ENCODE measurements at regions not wholly inside any gene's neighbourhood (a gene's known extent, or its start where the extent isn't known, plus 50 kb on each side); places are given as distances from the start of the nearest gene placed in this dataset.
"Not testable (repeated sequence)": the region's sequence is repeated elsewhere in the genome, so short reads cannot be mapped to it uniquely, and the experiment has no call there.

- H3K27ac ChIP-seq (ENCODE audit: low read depth, low read length), result no peak overlapping the region
- peaks cover 4 to 6% of the 10 kb centered on the region in 2 donors for H3K9me3 ChIP-seq (ENCODE audit: control insufficient read depth in 1 of 2, low read length in 2 of 2)
- no peaks in the 10 kb centered on the region for H3K36me3 ChIP-seq (ENCODE audit: control insufficient read depth in 1 of 2, insufficient read depth in 2 of 2, low read length in 2 of 2)
- no peaks in the 10 kb centered on the region for H3K27me3 ChIP-seq (ENCODE audit: control insufficient read depth in 1 of 2, insufficient read depth in 2 of 2, low read length in 2 of 2)
- H3K4me1 ChIP-seq (ENCODE audit: control insufficient read depth in 1 of 2, insufficient read depth in 2 of 2, low read length in 2 of 2), result peaks cover 0 to 3% of the 10 kb centered on the region in 2 donors
- no peak overlapping the region for H3K4me3 ChIP-seq (ENCODE audit: low read depth in 1 of 2, low read length in 2 of 2)
- H3K9ac ChIP-seq (ENCODE audit: low read depth in 1 of 2, low read length in 2 of 2), result no peak overlapping the region
These were observed 894.5 kb upstream of the MBL2 start for GRCh38 chr10:53667063-53667462.

- Histone ChIP-seq H3K9ac (ENCODE audit: low read depth in 1 of 2, low read length in 2 of 2) (no peak overlapping the region), H3K36me3 (ENCODE audit: control insufficient read depth in 1 of 2, insufficient read depth in 2 of 2, low read length in 2 of 2) (no peaks in the 10 kb centered on the region), H3K9me3 (ENCODE audit: control insufficient read depth in 1 of 2, low read length in 2 of 2) (peaks cover 4% of the 10 kb centered on the region in 2 donors), H3K27ac (ENCODE audit: low read depth, low read length) (no peak overlapping the region), H3K4me1 (ENCODE audit: control insufficient read depth in 1 of 2, insufficient read depth in 2 of 2, low read length in 2 of 2) (peaks cover 0 to 3% of the 10 kb centered on the region in 2 donors), H3K27me3 (ENCODE audit: control insufficient read depth in 1 of 2, insufficient read depth in 2 of 2, low read length in 2 of 2) (no peaks in the 10 kb centered on the region), H3K4me3 (ENCODE audit: low read depth in 1 of 2, low read length in 2 of 2) (no peak overlapping the region)
These were observed 891.9 kb upstream of the MBL2 start for GRCh38 chr10:53664282-53665019.

GRCh38 chr10:53650794-53651193 is 878.2 kb upstream of the MBL2 start:
- H3K9me3 ChIP-seq (ENCODE audit: control insufficient read depth in 1 of 2, low read length in 2 of 2), result no peaks in the 10 kb centered on the region
- no peaks in the 10 kb centered on the region for H3K4me1 ChIP-seq (ENCODE audit: control insufficient read depth in 1 of 2, insufficient read depth in 2 of 2, low read length in 2 of 2)
- H3K4me3 ChIP-seq (ENCODE audit: low read depth in 1 of 2, low read length in 2 of 2), result no peak overlapping the region
- H3K36me3 ChIP-seq (ENCODE audit: control insufficient read depth in 1 of 2, insufficient read depth in 2 of 2, low read length in 2 of 2), result no peaks in the 10 kb centered on the region
- H3K9ac ChIP-seq (ENCODE audit: low read depth in 1 of 2, low read length in 2 of 2), result no peak overlapping the region
- H3K27ac ChIP-seq (ENCODE audit: low read depth, low read length), result no peak overlapping the region
- H3K27me3 ChIP-seq (ENCODE audit: control insufficient read depth in 1 of 2, insufficient read depth in 2 of 2, low read length in 2 of 2), result no peaks in the 10 kb centered on the region

- H3K9ac ChIP-seq (ENCODE audit: low read depth in 1 of 2, low read length in 2 of 2); H3K27ac ChIP-seq (ENCODE audit: low read depth, low read length); H3K27me3 ChIP-seq (ENCODE audit: control insufficient read depth in 1 of 2, insufficient read depth in 2 of 2, low read length in 2 of 2); H3K4me1 ChIP-seq (ENCODE audit: control insufficient read depth in 1 of 2, insufficient read depth in 2 of 2, low read length in 2 of 2); H3K4me3 ChIP-seq (ENCODE audit: low read depth in 1 of 2, low read length in 2 of 2); H3K36me3 ChIP-seq (ENCODE audit: control insufficient read depth in 1 of 2, insufficient read depth in 2 of 2, low read length in 2 of 2); H3K9me3 ChIP-seq (ENCODE audit: control insufficient read depth in 1 of 2, low read length in 2 of 2): not testable (repeated sequence)
These were observed 874.6 kb upstream of the MBL2 start for GRCh38 chr10:53647221-53647620.

GRCh38 chr10:53646525-53646924 is 873.9 kb upstream of the MBL2 start:
- H3K9me3 ChIP-seq (ENCODE audit: control insufficient read depth in 1 of 2, low read length in 2 of 2), result no peaks in the 10 kb centered on the region
- H3K36me3 ChIP-seq (ENCODE audit: control insufficient read depth in 1 of 2, insufficient read depth in 2 of 2, low read length in 2 of 2), result no peaks in the 10 kb centered on the region
- H3K4me1 ChIP-seq (ENCODE audit: control insufficient read depth in 1 of 2, insufficient read depth in 2 of 2, low read length in 2 of 2), result no peaks in the 10 kb centered on the region
- H3K9ac ChIP-seq (ENCODE audit: low read depth in 1 of 2, low read length in 2 of 2), result no peak overlapping the region
- no peak overlapping the region for H3K4me3 ChIP-seq (ENCODE audit: low read depth in 1 of 2, low read length in 2 of 2)
- H3K27ac ChIP-seq (ENCODE audit: low read depth, low read length), result no peak overlapping the region
- H3K27me3 ChIP-seq (ENCODE audit: control insufficient read depth in 1 of 2, insufficient read depth in 2 of 2, low read length in 2 of 2), result no peaks in the 10 kb centered on the region

GRCh38 chr10:53645951-53646350 is 873.4 kb upstream of the MBL2 start:
- H3K36me3 ChIP-seq (ENCODE audit: control insufficient read depth in 1 of 2, insufficient read depth in 2 of 2, low read length in 2 of 2), result no peaks in the 10 kb centered on the region
- H3K9ac ChIP-seq (ENCODE audit: low read depth in 1 of 2, low read length in 2 of 2), result no peak overlapping the region
- H3K27ac ChIP-seq (ENCODE audit: low read depth, low read length), result no peak overlapping the region
- H3K27me3 ChIP-seq (ENCODE audit: control insufficient read depth in 1 of 2, insufficient read depth in 2 of 2, low read length in 2 of 2), result no peaks in the 10 kb centered on the region
- no peak overlapping the region for H3K4me3 ChIP-seq (ENCODE audit: low read depth in 1 of 2, low read length in 2 of 2)
- no peaks in the 10 kb centered on the region for H3K4me1 ChIP-seq (ENCODE audit: control insufficient read depth in 1 of 2, insufficient read depth in 2 of 2, low read length in 2 of 2)
- H3K9me3 ChIP-seq (ENCODE audit: control insufficient read depth in 1 of 2, low read length in 2 of 2), result no peaks in the 10 kb centered on the region

- H3K27me3 ChIP-seq (ENCODE audit: control insufficient read depth in 1 of 2, insufficient read depth in 2 of 2, low read length in 2 of 2), result no peaks in the 10 kb centered on the region
- H3K4me3 ChIP-seq (ENCODE audit: low read depth in 1 of 2, low read length in 2 of 2), result no peak overlapping the region
- no peak overlapping the region for H3K9ac ChIP-seq (ENCODE audit: low read depth in 1 of 2, low read length in 2 of 2)
- no peaks in the 10 kb centered on the region for H3K4me1 ChIP-seq (ENCODE audit: control insufficient read depth in 1 of 2, insufficient read depth in 2 of 2, low read length in 2 of 2)
- no peaks in the 10 kb centered on the region for H3K9me3 ChIP-seq (ENCODE audit: control insufficient read depth in 1 of 2, low read length in 2 of 2)
- H3K27ac ChIP-seq (ENCODE audit: low read depth, low read length), result no peak overlapping the region
- no peaks in the 10 kb centered on the region for H3K36me3 ChIP-seq (ENCODE audit: control insufficient read depth in 1 of 2, insufficient read depth in 2 of 2, low read length in 2 of 2)
These were observed 865.4 kb upstream of the MBL2 start for GRCh38 chr10:53638006-53638405.

GRCh38 chr10:53624722-53625121 is 852.1 kb upstream of the MBL2 start:
- Histone ChIP-seq H3K9me3 (ENCODE audit: control insufficient read depth in 1 of 2, low read length in 2 of 2) (no peaks in the 10 kb centered on the region), H3K4me1 (ENCODE audit: control insufficient read depth in 1 of 2, insufficient read depth in 2 of 2, low read length in 2 of 2) (no peaks in the 10 kb centered on the region), H3K27ac (ENCODE audit: low read depth, low read length) (no peak overlapping the region), H3K9ac (ENCODE audit: low read depth in 1 of 2, low read length in 2 of 2) (no peak overlapping the region), H3K36me3 (ENCODE audit: control insufficient read depth in 1 of 2, insufficient read depth in 2 of 2, low read length in 2 of 2) (no peaks in the 10 kb centered on the region), H3K4me3 (ENCODE audit: low read depth in 1 of 2, low read length in 2 of 2) (no peak overlapping the region), H3K27me3 (ENCODE audit: control insufficient read depth in 1 of 2, insufficient read depth in 2 of 2, low read length in 2 of 2) (no peaks in the 10 kb centered on the region)

GRCh38 chr10:53622201-53622600 is 849.6 kb upstream of the MBL2 start:
- Histone ChIP-seq H3K4me3 (ENCODE audit: low read depth in 1 of 2, low read length in 2 of 2) (no peak overlapping the region), H3K9ac (ENCODE audit: low read depth in 1 of 2, low read length in 2 of 2) (no peak overlapping the region), H3K9me3 (ENCODE audit: control insufficient read depth in 1 of 2, low read length in 2 of 2) (no peaks in the 10 kb centered on the region), H3K4me1 (ENCODE audit: control insufficient read depth in 1 of 2, insufficient read depth in 2 of 2, low read length in 2 of 2) (no peaks in the 10 kb centered on the region), H3K27ac (ENCODE audit: low read depth, low read length) (no peak overlapping the region), H3K36me3 (ENCODE audit: control insufficient read depth in 1 of 2, insufficient read depth in 2 of 2, low read length in 2 of 2) (no peaks in the 10 kb centered on the region), H3K27me3 (ENCODE audit: control insufficient read depth in 1 of 2, insufficient read depth in 2 of 2, low read length in 2 of 2) (no peaks in the 10 kb centered on the region)

- Histone ChIP-seq H3K27ac (ENCODE audit: low read depth, low read length) (no peak overlapping the region), H3K4me3 (ENCODE audit: low read depth in 1 of 2, low read length in 2 of 2) (no peak overlapping the region), H3K9me3 (ENCODE audit: control insufficient read depth in 1 of 2, low read length in 2 of 2) (no peaks in the 10 kb centered on the region), H3K9ac (ENCODE audit: low read depth in 1 of 2, low read length in 2 of 2) (no peak overlapping the region), H3K36me3 (ENCODE audit: control insufficient read depth in 1 of 2, insufficient read depth in 2 of 2, low read length in 2 of 2) (no peaks in the 10 kb centered on the region), H3K4me1 (ENCODE audit: control insufficient read depth in 1 of 2, insufficient read depth in 2 of 2, low read length in 2 of 2) (no peaks in the 10 kb centered on the region), H3K27me3 (ENCODE audit: control insufficient read depth in 1 of 2, insufficient read depth in 2 of 2, low read length in 2 of 2) (no peaks in the 10 kb centered on the region)
These were observed 847.1 kb upstream of the MBL2 start for GRCh38 chr10:53619671-53620070.

Measured in duodenal mucosa (tissue), 2 donors.